GM19035 (cell line): ENCODE measurements at regions not wholly inside any gene's neighbourhood (a gene's known extent, or its start where the extent isn't known, plus 50 kb on each side); places are given as distances from the start of the nearest gene placed in this dataset.

Source experiments
- ATAC-seq: cut with Tn5 transposase; IDR thresholded peaks from one replicate; pipeline ENCODE4 v1.9.1; 2021; ENCODE audit not compliant: unreplicated experiment

GRCh38 chr12:72082986-72083820 is 144.6 kb downstream of the TPH2 start:
- no peak for ATAC-seq

- ATAC-seq = no peak
Observed at GRCh38 chr12:72084061-72084460, 145.4 kb downstream of the TPH2 start.

- no peak for ATAC-seq
Observed at GRCh38 chr12:72084880-72085279, 146.2 kb downstream of the TPH2 start.

- no peak for ATAC-seq
Observed at GRCh38 chr12:72089678-72090077, 151.0 kb downstream of the TPH2 start.

GRCh38 chr12:72093424-72093823 is 154.8 kb downstream of the TPH2 start:
- no peak for ATAC-seq

GRCh38 chr12:72093930-72094329 is 155.3 kb downstream of the TPH2 start:
- ATAC-seq = no peak

- ATAC-seq = no peak
Observed at GRCh38 chr12:72094490-72094889, 155.8 kb downstream of the TPH2 start.

- no peak for ATAC-seq
Observed at GRCh38 chr12:72095025-72095424, 156.4 kb downstream of the TPH2 start.

GRCh38 chr12:72098622-72099021 is 160.0 kb downstream of the TPH2 start:
- no peak for ATAC-seq

GRCh38 chr12:72100854-72101253 is 162.2 kb downstream of the TPH2 start:
- no peak for ATAC-seq

- ATAC-seq = no peak
Observed at GRCh38 chr12:72102150-72102549, 163.5 kb downstream of the TPH2 start.

- ATAC-seq = no peak
Observed at GRCh38 chr12:72105849-72106248, 166.3 kb upstream of the TRHDE start.

GRCh38 chr12:72110937-72111650 is 161.1 kb upstream of the TRHDE start:
- ATAC-seq = no peak

GRCh38 chr12:72111706-72112105 is 160.5 kb upstream of the TRHDE start:
- no peak for ATAC-seq

GRCh38 chr12:72133497-72134055 is 138.6 kb upstream of the TRHDE start:
- ATAC-seq = no peak

- no peak for ATAC-seq
Observed at GRCh38 chr12:72134246-72135020, 137.7 kb upstream of the TRHDE start.

GRCh38 chr12:72135021-72135301 is 137.2 kb upstream of the TRHDE start:
- ATAC-seq = no peak

- no peak for ATAC-seq
Observed at GRCh38 chr12:72136792-72137191, 135.4 kb upstream of the TRHDE start.

GRCh38 chr12:72139411-72139810 is 132.8 kb upstream of the TRHDE start:
- no peak for ATAC-seq

- ATAC-seq = peak; percentile 95
Observed at GRCh38 chr12:72141381-72141780, 130.8 kb upstream of the TRHDE start.

- ATAC-seq = no peak
Observed at GRCh38 chr12:72144553-72144952, 127.6 kb upstream of the TRHDE start.

GRCh38 chr12:72146495-72146894 is 125.7 kb upstream of the TRHDE start:
- ATAC-seq = no peak
